GM12878 (cell line): ENCODE measurements at regions not wholly inside any gene's neighbourhood (a gene's known extent, or its start where the extent isn't known, plus 50 kb on each side); places are given as distances from the start of the nearest gene placed in this dataset.

Experiments
- ATAC-seq: fragments of 200-7000 bp; cut with Tn5 transposase; 3 replicates; pipeline ENCODE4 v1.9.1; 2020; ENCODE audit warnings: mild to moderate bottlenecking, moderate library complexity
- BruUV-seq: library from RNA; stranded (reverse); fragments of 400-500 nt; replicated peaks from 2 replicates; lab custom pipeline; 2021; lab: Mats Ljungman, UMichigan
- CTCF ChIA-PET: fragments of 300-600 bp; sonication (Branson Sonifier 250); formaldehyde crosslinking; extraction: SDS; loops from one replicate; lab custom pipeline; 2021; ENCODE audit warnings: inconsistent platforms; lab: Yijun Ruan, JAX
- POLR2A ChIA-PET: fragments of 350-600 bp; formaldehyde crosslinking; extraction: SDS; loops from one replicate; lab custom pipeline; 2021; ENCODE audit warnings: inconsistent platforms; lab: Charles Lee
- RAD21 ChIA-PET: fragments of 300-600 bp; sonication (Branson Sonifier 250); formaldehyde crosslinking; loops from one replicate; lab custom pipeline; 2023; ENCODE audit warnings: antibody characterized with exemption; ENCODE audit not compliant: unreplicated experiment; lab: Charles Lee
- SMC1A ChIA-PET: fragments of 300-600 bp; sonication (Branson Sonifier 250); formaldehyde crosslinking; loops from one replicate; lab custom pipeline; 2023; ENCODE audit not compliant: unreplicated experiment, uncharacterized antibody; lab: Charles Lee
- DNase-seq: peaks from one replicate; pipeline ENCODE4 v3.0.0-alpha.2; 2011; ENCODE audit warnings: low read depth, low spot score
- FAIRE-seq: peaks from 3 replicates; lab custom pipeline; 2011; peaks lifted over from hg19 to GRCh38; lab: Jason Lieb, UNC
- H2AFZ ChIP-seq: 2 replicates; pipeline ENCODE4 v1.6.0; 2011; ENCODE audit warnings: low read depth, low read length, control low read depth; ENCODE audit not compliant: control insufficient read depth
- H3K27ac ChIP-seq: 2 replicates; pipeline ENCODE4 v1.5.1; 2011; ENCODE audit warnings: control low read depth; ENCODE audit not compliant: control insufficient read depth, insufficient read depth
- H3K27me3 ChIP-seq, 2 experiments: replicated peaks in 1 of 2; 2 replicates each; pipeline versions ENCODE4 v1.6.0 to v1.6.1; 2011; ENCODE audit warnings: low read length in 1 of 2; ENCODE audit not compliant: control insufficient read depth in 2 of 2, insufficient read depth in 2 of 2
- H3K36me3 ChIP-seq, 2 experiments: 2 replicates each; pipeline ENCODE4 v1.5.1; 2011; ENCODE audit warnings: low read length in 1 of 2; ENCODE audit not compliant: control insufficient read depth in 2 of 2, insufficient read depth in 2 of 2
- H3K4me1 ChIP-seq: 2 replicates; pipeline ENCODE4 v1.6.1; 2011; ENCODE audit warnings: mild to moderate bottlenecking, low read length, moderate library complexity, mixed read lengths; ENCODE audit not compliant: control insufficient read depth, insufficient read depth
- H3K4me2 ChIP-seq: 2 replicates; pipeline ENCODE4 v1.6.0; 2011; ENCODE audit warnings: control low read depth; ENCODE audit not compliant: control insufficient read depth, insufficient read depth
- H3K4me3 ChIP-seq: fragments of 200-600 bp; sonication (generic); 2 replicates; pipeline ENCODE4 v1.5.1; 2016
- H3K79me2 ChIP-seq: 2 replicates; pipeline ENCODE4 v1.6.0; 2011; ENCODE audit warnings: low read length; ENCODE audit not compliant: control insufficient read depth, insufficient read depth
- H3K9ac ChIP-seq: 2 replicates; pipeline ENCODE4 v1.8.0; 2011; ENCODE audit warnings: low read length, control low read depth, mixed read lengths; ENCODE audit not compliant: control insufficient read depth, insufficient read depth
- H3K9me3 ChIP-seq: replicated peaks from 3 replicates; pipeline ENCODE4 v1.5.1; 2011; ENCODE audit warnings: mild to moderate bottlenecking, low read length; ENCODE audit not compliant: control insufficient read depth, insufficient read depth
- H4K20me1 ChIP-seq: 2 replicates; pipeline ENCODE4 v1.6.0; 2011; ENCODE audit not compliant: control insufficient read depth, insufficient read depth
- ASH2L ChIP-seq: fragments of 300-600, 200-600 bp; sonication (generic); IDR thresholded peaks from 2 replicates; pipeline ENCODE4 v1.6.1; 2017; ENCODE audit warnings: low read depth, mild to moderate bottlenecking, borderline replicate concordance
- ATF7 ChIP-seq: fragments of 450-650 bp; IDR thresholded peaks from 2 replicates; pipeline ENCODE4 v1.6.1; 2016; ENCODE audit warnings: low read depth, mild to moderate bottlenecking
- HDAC2 ChIP-seq: fragments of 200-600 bp; sonication (generic); IDR thresholded peaks from 2 replicates; pipeline ENCODE4 v1.6.1; 2017
- IRF4 ChIP-seq: IDR thresholded peaks from 2 replicates; pipeline ENCODE4 v1.6.1; 2011; ENCODE audit warnings: low read depth, low read length
- POLR2A ChIP-seq: IDR thresholded peaks from 2 replicates; pipeline ENCODE4 v1.6.1; 2011; ENCODE audit warnings: low read depth, mild to moderate bottlenecking, low read length
- POLR2AphosphoS5 ChIP-seq: IDR thresholded peaks from 2 replicates; pipeline ENCODE4 v1.6.1; 2011; ENCODE audit warnings: mild to moderate bottlenecking, low read length, inconsistent platforms
- RUNX3 ChIP-seq: IDR thresholded peaks from 2 replicates; pipeline ENCODE4 v1.6.1; 2012; ENCODE audit warnings: low read length, inconsistent platforms
- SMAD1 ChIP-seq: fragments of 450-650 bp; IDR thresholded peaks from 2 replicates; pipeline ENCODE4 v1.6.1; 2018; ENCODE audit warnings: mild to moderate bottlenecking, low read depth; ENCODE audit not compliant: partially characterized antibody
- USF1 ChIP-seq: IDR thresholded peaks from 2 replicates; pipeline ENCODE4 v1.6.1; 2011; ENCODE audit warnings: borderline replicate concordance, low read depth, mild to moderate bottlenecking, moderate library complexity, mixed read lengths, low read length; ENCODE audit not compliant: insufficient read depth; ENCODE audit errors: extremely low read length
- WGBS: methylation state at CpG from one replicate; pipeline ENCODE4 v1.1.6; 2016; ENCODE audit warnings: low lambda C conversion rate; ENCODE audit not compliant: insufficient replicate concordance, insufficient coverage; ENCODE audit errors: missing lambda C conversion rate; 5-methylcytosine and 5-hydroxymethylcytosine counted together
- in situ Hi-C: fragments of 300-500 bp; cut with MboI; formaldehyde crosslinking; loops from 9 replicates; pipeline ENCODE4 v1.14.3; 2018; ENCODE audit warnings: mixed read lengths
- intact Hi-C: fragments of 100-400 bp; cut with micrococcal nuclease; formaldehyde crosslinking; loops from one replicate; pipeline ENCODE4 v1.14.2; 2022; ENCODE audit not compliant: unreplicated experiment

- Histone ChIP-seq H3K9me3 (no peaks in the 10 kb centered on the region), H3K9ac (no peak overlapping the region), H2AFZ (no peak overlapping the region), H3K79me2 (no peaks in the 10 kb centered on the region), H3K27me3 (no peaks in the 10 kb centered on the region), H3K36me3 (no peaks in the 10 kb centered on the region), H3K27ac (no peak overlapping the region), H3K4me1 (no peaks in the 10 kb centered on the region), H3K4me3 (no peak overlapping the region), H3K4me2 (no peak overlapping the region), H4K20me1 (no peaks in the 10 kb centered on the region)
- ATAC-seq (no peak), DNase-seq (no peak), FAIRE-seq (no peak)
- POLR2A ChIA-PET: no interaction called here
- in situ Hi-C loops (no loop called here), intact Hi-C loops (no loop called here)
- RAD21 ChIA-PET: no interaction called here
- WGBS: 32% methylated on average over 2 of the region's 2 CpGs
- BruUV-seq: no TSS peak
- SMC1A ChIA-PET: no interaction called here
- CTCF ChIA-PET: no interaction called here
- TF ChIP-seq USF1 (no peak), IRF4 (no peak)
Observed at GRCh38 chrX:45454290-45454689, 253.6 kb upstream of the DIPK2B start.

GRCh38 chrX:45449982-45450381, 249.3 kb upstream of the DIPK2B start:
- no TSS peak for BruUV-seq
- no peaks in the 10 kb centered on the region for H3K27me3 ChIP-seq
- H3K4me2 ChIP-seq: no peak overlapping the region
- H3K27ac ChIP-seq: no peak overlapping the region
- ChIA-PET CTCF (no interaction called here), SMC1A (no interaction called here), RAD21 (no interaction called here), POLR2A (no interaction called here)
- H3K4me3 ChIP-seq: no peak overlapping the region
- FAIRE-seq: no peak
- in situ Hi-C loops (no loop called here), intact Hi-C loops (no loop called here)
- no peak overlapping the region for H3K9ac ChIP-seq
- H2AFZ ChIP-seq: no peak overlapping the region
- DNase-seq: no peak
- H3K4me1 ChIP-seq: no peaks in the 10 kb centered on the region
- H3K79me2 ChIP-seq: no peaks in the 10 kb centered on the region
- 40% methylated on average over 1 of the region's 1 CpG for WGBS
- H3K36me3 ChIP-seq: no peaks in the 10 kb centered on the region
- ATAC-seq: no peak
- TF ChIP-seq POLR2A (no peak), SMAD1 (no peak), ASH2L (no peak), RUNX3 (no peak), HDAC2 (no peak), POLR2AphosphoS5 (no peak), ATF7 (no peak)
- H3K9me3 ChIP-seq: no peaks in the 10 kb centered on the region
- H4K20me1 ChIP-seq: no peaks in the 10 kb centered on the region
